ENCODE measurements at regions not wholly inside any gene's neighbourhood (a gene's known extent, or its start where the extent isn't known, plus 50 kb on each side); places are given as distances from the start of the nearest gene placed in this dataset.

GRCh38 chr21:22585558-22585957 lies 1587.3 kb downstream of the NCAM2 start:
- no peak for DNase-seq
- Histone ChIP-seq H3K27ac (ENCODE audit: low read depth in 1 of 2, low read length in 2 of 2) (no peak overlapping the region), H3K4me1 (ENCODE audit: insufficient read depth, low read length) (no peaks in the 10 kb centered on the region), H3K36me3 (ENCODE audit: insufficient read depth, low read length) (no peaks in the 10 kb centered on the region), H3K9me3 (ENCODE audit: control insufficient read depth in 1 of 2, insufficient read depth in 1 of 2, low read length in 2 of 2) (peaks cover 0 to 6% of the 10 kb centered on the region in 2 experiments), H3K27me3 (ENCODE audit: control insufficient read depth in 1 of 2, insufficient read depth in 2 of 2, low read length in 2 of 2) (no peaks in the 10 kb centered on the region), H3K4me3 (ENCODE audit: low read length) (no peak overlapping the region)
- H3K27me3 Mint-ChIP-seq: no peaks in the 10 kb centered on the region
- H3K4me3 Mint-ChIP-seq: no peak overlapping the region
- no peaks in the 10 kb centered on the region for H3K4me1 Mint-ChIP-seq (ENCODE audit: low read depth)
- no peak for ATAC-seq (ENCODE audit: poor library complexity)
- POLR2A ChIA-PET: no interaction called here
- no peaks in the 10 kb centered on the region for H3K36me3 Mint-ChIP-seq (ENCODE audit: low read depth)
- H3K27ac Mint-ChIP-seq: no peak overlapping the region
- TF ChIP-seq, protein P1, sequence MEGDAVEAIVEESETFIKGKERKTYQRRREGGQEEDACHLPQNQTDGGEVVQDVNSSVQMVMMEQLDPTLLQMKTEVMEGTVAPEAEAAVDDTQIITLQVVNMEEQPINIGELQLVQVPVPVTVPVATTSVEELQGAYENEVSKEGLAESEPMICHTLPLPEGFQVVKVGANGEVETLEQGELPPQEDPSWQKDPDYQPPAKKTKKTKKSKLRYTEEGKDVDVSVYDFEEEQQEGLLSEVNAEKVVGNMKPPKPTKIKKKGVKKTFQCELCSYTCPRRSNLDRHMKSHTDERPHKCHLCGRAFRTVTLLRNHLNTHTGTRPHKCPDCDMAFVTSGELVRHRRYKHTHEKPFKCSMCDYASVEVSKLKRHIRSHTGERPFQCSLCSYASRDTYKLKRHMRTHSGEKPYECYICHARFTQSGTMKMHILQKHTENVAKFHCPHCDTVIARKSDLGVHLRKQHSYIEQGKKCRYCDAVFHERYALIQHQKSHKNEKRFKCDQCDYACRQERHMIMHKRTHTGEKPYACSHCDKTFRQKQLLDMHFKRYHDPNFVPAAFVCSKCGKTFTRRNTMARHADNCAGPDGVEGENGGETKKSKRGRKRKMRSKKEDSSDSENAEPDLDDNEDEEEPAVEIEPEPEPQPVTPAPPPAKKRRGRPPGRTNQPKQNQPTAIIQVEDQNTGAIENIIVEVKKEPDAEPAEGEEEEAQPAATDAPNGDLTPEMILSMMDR (IDR thresholded peaks at IDR 0.05): no peak
- intact Hi-C loops (cut with DNase I, micrococcal nuclease): no loop called here
- CTCF ChIA-PET: no interaction called here
- H3K9me3 Mint-ChIP-seq: no peaks in the 10 kb centered on the region

- DNase-seq (peak in 1 of 14 experiments; percentile 7), ATAC-seq (ENCODE audit: poor library complexity) (no peak)
- Mint-ChIP-seq H3K4me1 (ENCODE audit: low read depth) (no peaks in the 10 kb centered on the region), H3K4me3 (no peak overlapping the region), H3K27me3 (no peaks in the 10 kb centered on the region), H3K9me3 (peaks cover 3% of the 10 kb centered on the region), H3K27ac (no peak overlapping the region), H3K36me3 (ENCODE audit: low read depth) (no peaks in the 10 kb centered on the region)
- no peak overlapping the region for H3K4me3 ChIP-seq (ENCODE audit: low read length)
- H3K27me3 ChIP-seq (ENCODE audit: control insufficient read depth in 1 of 2, insufficient read depth in 2 of 2, low read length in 2 of 2): no peaks in the 10 kb centered on the region
- POLR2A ChIA-PET: no interaction called here
- H3K36me3 ChIP-seq (ENCODE audit: insufficient read depth, low read length): no peaks in the 10 kb centered on the region
- TF ChIP-seq, protein P1 (IDR thresholded peaks at IDR 0.05): no peak
- CTCF ChIA-PET: no interaction called here
- no peak overlapping the region for H3K27ac ChIP-seq (ENCODE audit: low read depth in 1 of 2, low read length in 2 of 2)
- intact Hi-C loops (cut with DNase I, micrococcal nuclease): no loop called here
- H3K9me3 ChIP-seq (ENCODE audit: control insufficient read depth in 1 of 2, insufficient read depth in 1 of 2, low read length in 2 of 2): peaks cover 0 to 9% of the 10 kb centered on the region in 2 experiments
- H3K4me1 ChIP-seq (ENCODE audit: insufficient read depth, low read length): no peaks in the 10 kb centered on the region
Observed at GRCh38 chr21:22597660-22598255, 1599.5 kb downstream of the NCAM2 start.

DNA sequence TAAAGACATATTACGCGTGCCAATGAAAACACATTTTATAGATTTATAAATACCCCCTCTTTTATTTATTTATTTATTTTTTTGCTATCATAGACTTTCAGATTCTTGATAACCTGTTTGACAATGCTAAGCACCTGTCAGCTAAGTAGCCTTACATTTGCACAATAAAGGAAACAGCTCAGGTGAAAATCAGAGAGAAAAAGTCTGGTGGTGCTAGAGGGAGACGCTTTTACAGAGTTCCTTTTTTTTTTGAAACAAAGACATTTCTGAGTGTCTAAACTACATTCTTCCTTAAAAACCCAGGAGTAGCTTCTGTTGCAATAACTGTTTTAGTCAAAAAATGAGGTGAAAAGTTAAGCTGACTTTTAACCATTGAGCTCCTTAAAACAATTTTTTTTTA lies 1611.6 kb downstream of the NCAM2 start:
- no peak for ATAC-seq (ENCODE audit: poor library complexity)
- Mint-ChIP-seq H3K27ac (no peak overlapping the region), H3K4me1 (ENCODE audit: low read depth) (no peaks in the 10 kb centered on the region), H3K9me3 (no peaks in the 10 kb centered on the region), H3K36me3 (ENCODE audit: low read depth) (no peaks in the 10 kb centered on the region), H3K27me3 (no peaks in the 10 kb centered on the region), H3K4me3 (no peak overlapping the region)
- no peak for DNase-seq
- Histone ChIP-seq H3K27me3 (ENCODE audit: control insufficient read depth in 1 of 2, insufficient read depth in 2 of 2, low read length in 2 of 2) (no peaks in the 10 kb centered on the region), H3K9me3 (ENCODE audit: control insufficient read depth in 1 of 2, insufficient read depth in 1 of 2, low read length in 2 of 2) (peaks cover 0 to 5% of the 10 kb centered on the region in 2 experiments), H3K36me3 (ENCODE audit: insufficient read depth, low read length) (no peaks in the 10 kb centered on the region), H3K4me1 (ENCODE audit: insufficient read depth, low read length) (no peaks in the 10 kb centered on the region), H3K27ac (ENCODE audit: low read depth in 1 of 2, low read length in 2 of 2) (no peak overlapping the region), H3K4me3 (ENCODE audit: low read length) (no peak overlapping the region)
- intact Hi-C loops (cut with DNase I, micrococcal nuclease): no loop called here
- TF ChIP-seq, protein P1 (IDR thresholded peaks at IDR 0.05): no peak
- ChIA-PET CTCF (no interaction called here), POLR2A (no interaction called here)

Data from CD4-positive, alpha-beta T cell (primary cell).